Mesenchymal stem cell (in vitro differentiated cells and primary cell): ENCODE measurements at regions not wholly inside any gene's neighbourhood (a gene's known extent, or its start where the extent isn't known, plus 50 kb on each side); places are given as distances from the start of the nearest gene placed in this dataset.

Experiments
- DNase-seq: peaks from one replicate; pipeline ENCODE4 v3.0.0-alpha.2; 2013
- H2AFZ ChIP-seq: one replicate; pipeline ENCODE4 v1.6.1; 2013; ENCODE audit warnings: low read depth, mild to moderate bottlenecking, control low read depth, inconsistent platforms, low read length, moderate library complexity
- H2AK5ac ChIP-seq: 2 replicates; pipeline ENCODE4 v1.6.1; 2013; ENCODE audit warnings: low read length, moderate library complexity, mild to moderate bottlenecking, inconsistent platforms; ENCODE audit not compliant: severe bottlenecking
- H2BK120ac ChIP-seq: one replicate; pipeline ENCODE4 v1.6.1; 2013; ENCODE audit warnings: low read depth, mild to moderate bottlenecking, inconsistent platforms, low read length, moderate library complexity
- H2BK12ac ChIP-seq, 2 experiments: one replicate each; pipeline ENCODE4 v1.6.1; 2013; ENCODE audit warnings: inconsistent platforms in 2 of 2, low read length in 2 of 2, mild to moderate bottlenecking in 2 of 2, moderate library complexity in 2 of 2, control low read depth in 1 of 2
- H2BK15ac ChIP-seq: one replicate; pipeline ENCODE4 v1.6.1; 2013; ENCODE audit warnings: mild to moderate bottlenecking, low read depth, inconsistent platforms; ENCODE audit not compliant: poor library complexity, severe bottlenecking
- H2BK5ac ChIP-seq: 2 replicates; pipeline ENCODE4 v1.6.1; 2013; ENCODE audit warnings: low read depth, mild to moderate bottlenecking, low read length, control low read depth, inconsistent platforms; ENCODE audit not compliant: poor library complexity, severe bottlenecking
- H3K14ac ChIP-seq, 2 experiments: one replicate each; pipeline ENCODE4 v1.6.1; 2013; ENCODE audit warnings: inconsistent platforms in 2 of 2, low read length in 2 of 2, control low read depth in 1 of 2, mild to moderate bottlenecking in 1 of 2, moderate library complexity in 1 of 2
- H3K18ac ChIP-seq, 2 experiments: one replicate each; pipeline ENCODE4 v1.6.1; 2013; ENCODE audit warnings: inconsistent platforms in 2 of 2, low read length in 2 of 2, control low read depth in 1 of 2, low read depth in 1 of 2, mild to moderate bottlenecking in 1 of 2
- H3K23ac ChIP-seq, 2 experiments: one replicate each; pipeline ENCODE4 v1.6.1; 2013; ENCODE audit warnings: inconsistent platforms in 2 of 2, low read length in 2 of 2, mild to moderate bottlenecking in 2 of 2, moderate library complexity in 2 of 2, control low read depth in 1 of 2
- H3K27ac ChIP-seq: 2 replicates; pipeline ENCODE4 v1.5.1; 2013; ENCODE audit warnings: mild to moderate bottlenecking, moderate library complexity, low read length, control low read depth, inconsistent platforms; ENCODE audit not compliant: poor library complexity, severe bottlenecking
- H3K27me3 ChIP-seq, 2 experiments: 2 replicates each; pipeline versions ENCODE4 v1.6.1 to v1.7.0; 2013; ENCODE audit warnings: low read length in 2 of 2, mild to moderate bottlenecking in 2 of 2, moderate library complexity in 2 of 2, control low read depth in 1 of 2, inconsistent platforms in 1 of 2; ENCODE audit not compliant: control insufficient read depth in 1 of 2, insufficient read depth in 1 of 2
- H3K36me3 ChIP-seq, 2 experiments: 2 replicates each; pipeline versions ENCODE4 v1.6.1 to v1.7.0; 2013; ENCODE audit warnings: low read length in 2 of 2, control low read depth in 1 of 2, inconsistent platforms in 1 of 2, low read depth in 1 of 2, mild to moderate bottlenecking in 1 of 2; ENCODE audit not compliant: insufficient read depth in 2 of 2, control insufficient read depth in 1 of 2
- H3K4ac ChIP-seq, 2 experiments: one replicate each; pipeline ENCODE4 v1.6.1; 2013; ENCODE audit warnings: inconsistent platforms in 2 of 2, low read length in 2 of 2, mild to moderate bottlenecking in 2 of 2, moderate library complexity in 2 of 2, control low read depth in 1 of 2, low read depth in 1 of 2
- H3K4me1 ChIP-seq: 2 replicates; pipeline ENCODE4 v1.6.1; 2013; ENCODE audit warnings: low read depth, low read length, control low read depth; ENCODE audit not compliant: control insufficient read depth, insufficient read depth
- H3K4me2 ChIP-seq: 2 replicates; pipeline ENCODE4 v1.6.1; 2013; ENCODE audit warnings: low read length, mild to moderate bottlenecking, inconsistent platforms; ENCODE audit not compliant: poor library complexity, severe bottlenecking
- H3K4me3 ChIP-seq, 2 experiments: 2 replicates each; pipeline versions ENCODE4 v1.5.1 to v1.7.0; 2013; ENCODE audit warnings: low read length in 2 of 2, mild to moderate bottlenecking in 2 of 2, control low read depth in 1 of 2, low read depth in 1 of 2; ENCODE audit not compliant: insufficient read depth in 1 of 2
- H3K79me1 ChIP-seq: replicated peaks from 2 replicates; pipeline ENCODE4 v1.6.1; 2013; ENCODE audit warnings: mild to moderate bottlenecking, control low read depth, low read length, inconsistent platforms; ENCODE audit not compliant: poor library complexity, severe bottlenecking
- H3K9ac ChIP-seq: 2 replicates; pipeline ENCODE4 v1.7.0; 2013; ENCODE audit warnings: mild to moderate bottlenecking, low read length, moderate library complexity
- H3K9me3 ChIP-seq: 2 replicates; pipeline ENCODE4 v1.7.0; 2013; ENCODE audit warnings: mild to moderate bottlenecking, low read length; ENCODE audit not compliant: control insufficient read depth
- H4K8ac ChIP-seq: one replicate; pipeline ENCODE4 v1.6.1; 2013; ENCODE audit warnings: inconsistent platforms, mild to moderate bottlenecking, low read length, moderate library complexity
- H4K91ac ChIP-seq: one replicate; pipeline ENCODE4 v1.6.1; 2013; ENCODE audit warnings: mild to moderate bottlenecking, low read length, inconsistent platforms
- WGBS: methylation state at CpG from one replicate; pipeline ENCODE4 v1.1.7; 2013; ENCODE audit warnings: mixed read lengths; 5-methylcytosine and 5-hydroxymethylcytosine counted together

DNA sequence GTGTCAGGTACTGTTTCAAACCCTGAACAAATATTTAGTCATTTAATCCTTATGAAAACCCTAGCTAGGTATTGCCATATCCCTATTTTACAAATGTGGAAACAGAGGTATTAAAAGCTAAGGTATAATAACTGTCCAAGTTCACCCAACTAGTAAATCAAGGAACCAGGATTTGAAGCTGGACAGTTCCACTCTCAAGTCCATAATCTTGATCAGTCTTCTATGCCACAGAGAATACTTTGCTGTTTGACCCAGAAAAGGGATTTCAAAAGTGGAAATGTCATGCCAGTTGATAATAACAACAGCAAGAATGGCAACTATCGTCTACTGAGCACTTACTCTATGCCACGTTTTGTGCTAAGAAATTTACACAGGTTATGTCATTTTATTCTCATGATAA, 90.4 kb upstream of the KIT start:
- H2BK15ac ChIP-seq: no peak overlapping the region
- H4K8ac ChIP-seq: no peak overlapping the region
- H2AK5ac ChIP-seq: no peak overlapping the region
- H3K27me3 ChIP-seq: no peaks in the 10 kb centered on the region
- no peak overlapping the region for H2AFZ ChIP-seq
- H3K79me1 ChIP-seq: no peaks in the 10 kb centered on the region
- H4K91ac ChIP-seq: no peak overlapping the region
- H3K4me1 ChIP-seq: peaks cover 14% of the 10 kb centered on the region
- no peak overlapping the region for H3K23ac ChIP-seq
- no CpG with 5 or more reads among the region's 2 CpGs for WGBS
- no peak overlapping the region for H3K18ac ChIP-seq
- H3K4me2 ChIP-seq: no peak overlapping the region
- H2BK120ac ChIP-seq: no peak overlapping the region
- H2BK12ac ChIP-seq: no peak overlapping the region
- H3K9me3 ChIP-seq: no peaks in the 10 kb centered on the region
- H3K36me3 ChIP-seq: no peaks in the 10 kb centered on the region
- H3K27ac ChIP-seq: no peak overlapping the region
- H3K4me3 ChIP-seq: no peak overlapping the region
- DNase-seq: no peak
- H3K4ac ChIP-seq: no peak overlapping the region
- H3K14ac ChIP-seq: no peak overlapping the region
- H2BK5ac ChIP-seq: no peak overlapping the region
- no peak overlapping the region for H3K9ac ChIP-seq

GRCh38 chr4:54568184-54568583, 89.6 kb upstream of the KIT start:
- no peak overlapping the region for H2BK120ac ChIP-seq
- no peak overlapping the region for H2BK15ac ChIP-seq
- peaks cover 14% of the 10 kb centered on the region for H3K4me1 ChIP-seq
- H3K9me3 ChIP-seq: no peaks in the 10 kb centered on the region
- H3K23ac ChIP-seq: no peak overlapping the region
- H3K27me3 ChIP-seq: no peaks in the 10 kb centered on the region
- peak overlapping the region; percentile 9 for H3K27ac ChIP-seq
- H2AFZ ChIP-seq: no peak overlapping the region
- peak overlapping the region in 1 of 2 experiments; percentile 30 for H3K14ac ChIP-seq
- WGBS: 0% methylated on average over 2 of the region's 3 CpGs
- no peak overlapping the region for H3K4me2 ChIP-seq
- DNase-seq: peak; percentile 83
- peak overlapping the region; percentile 45 for H4K8ac ChIP-seq
- H3K36me3 ChIP-seq: no peaks in the 10 kb centered on the region
- H3K18ac ChIP-seq: no peak overlapping the region
- H4K91ac ChIP-seq: no peak overlapping the region
- H3K9ac ChIP-seq: no peak overlapping the region
- H2AK5ac ChIP-seq: no peak overlapping the region
- no peak overlapping the region for H2BK5ac ChIP-seq
- no peak overlapping the region for H3K4me3 ChIP-seq
- H3K79me1 ChIP-seq: no peaks in the 10 kb centered on the region
- no peak overlapping the region for H3K4ac ChIP-seq
- peak overlapping the region; percentile 23 to 28 for H2BK12ac ChIP-seq

- Histone ChIP-seq H2AK5ac (no peak overlapping the region), H2BK5ac (no peak overlapping the region), H3K4me1 (peaks cover 14% of the 10 kb centered on the region), H3K4ac (no peak overlapping the region), H3K18ac (no peak overlapping the region), H3K4me2 (no peak overlapping the region), H2AFZ (no peak overlapping the region), H3K9me3 (no peaks in the 10 kb centered on the region), H3K4me3 (no peak overlapping the region), H3K79me1 (no peaks in the 10 kb centered on the region), H2BK12ac (no peak overlapping the region), H3K36me3 (no peaks in the 10 kb centered on the region), H3K9ac (no peak overlapping the region), H2BK120ac (no peak overlapping the region), H3K27ac (no peak overlapping the region), H4K8ac (no peak overlapping the region), H2BK15ac (no peak overlapping the region), H3K27me3 (no peaks in the 10 kb centered on the region), H3K14ac (no peak overlapping the region), H4K91ac (no peak overlapping the region), H3K23ac (no peak overlapping the region)
- WGBS: 93% methylated on average over 2 of the region's 2 CpGs
- DNase-seq: no peak
These were observed 86.9 kb upstream of the KIT start for GRCh38 chr4:54570822-54571221.

DNA sequence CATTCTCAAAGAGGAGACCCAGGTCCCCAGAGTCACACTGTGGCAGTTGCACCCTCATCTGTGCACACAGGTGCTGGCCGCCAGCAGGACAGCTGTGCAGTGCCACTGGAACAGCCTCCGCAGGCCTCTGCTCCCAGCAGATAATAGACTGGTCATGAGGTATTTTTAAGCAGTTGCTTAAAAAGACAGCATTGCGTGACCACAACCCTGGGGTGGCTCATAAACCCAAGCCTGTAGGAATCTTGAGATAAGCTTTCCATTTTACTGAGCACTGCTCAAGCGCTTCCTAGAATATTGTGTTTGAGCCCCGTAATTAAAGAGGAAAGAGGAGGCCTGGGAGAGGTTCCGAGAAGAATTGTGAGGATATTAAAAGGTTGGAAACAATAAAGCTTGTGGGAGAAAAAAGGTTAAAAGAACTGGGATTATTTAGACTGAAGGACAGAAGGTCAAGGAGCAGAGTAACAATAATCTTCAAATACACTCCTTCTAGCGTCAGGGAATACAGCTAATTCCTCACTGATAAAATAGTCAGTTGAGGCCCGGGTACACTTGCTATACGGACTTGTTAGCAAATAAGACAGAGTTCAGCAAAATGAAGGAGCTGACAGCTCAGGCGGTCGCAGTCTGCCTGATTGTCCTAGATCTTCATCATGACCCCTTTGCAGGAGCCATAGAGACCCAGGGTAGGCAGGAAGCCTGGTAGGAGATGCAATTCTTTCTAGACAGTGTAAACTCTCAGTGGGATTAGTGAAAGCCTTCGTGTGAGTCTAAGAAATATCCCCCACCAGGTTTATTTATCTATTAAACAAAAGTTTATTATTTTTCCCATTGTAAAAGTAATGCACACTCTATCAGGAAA, 86.2 kb upstream of the KIT start:
- Histone ChIP-seq H3K4me1 (peaks cover 13% of the 10 kb centered on the region), H3K23ac (no peak overlapping the region), H3K27me3 (no peaks in the 10 kb centered on the region), H4K8ac (no peak overlapping the region), H3K36me3 (no peaks in the 10 kb centered on the region), H3K4ac (no peak overlapping the region), H2AK5ac (no peak overlapping the region), H2BK15ac (no peak overlapping the region), H2BK12ac (no peak overlapping the region), H3K4me3 (no peak overlapping the region), H3K27ac (no peak overlapping the region), H3K14ac (no peak overlapping the region), H2BK5ac (no peak overlapping the region), H3K79me1 (no peaks in the 10 kb centered on the region), H2AFZ (no peak overlapping the region), H3K9ac (no peak overlapping the region), H3K18ac (no peak overlapping the region), H3K4me2 (no peak overlapping the region), H3K9me3 (no peaks in the 10 kb centered on the region), H4K91ac (no peak overlapping the region), H2BK120ac (no peak overlapping the region)
- 79% methylated on average over 11 of the region's 12 CpGs for WGBS
- DNase-seq: peak; percentile 55
